DND-41 (cell line): ENCODE measurements at regions not wholly inside any gene's neighbourhood (a gene's known extent, or its start where the extent isn't known, plus 50 kb on each side); places are given as distances from the start of the nearest gene placed in this dataset.

Experiments
- CTCF ChIP-seq: IDR thresholded peaks from 2 replicates; pipeline ENCODE4 v1.5.1; 2012; ENCODE audit warnings: borderline replicate concordance, low read length, moderate library complexity, mild to moderate bottlenecking; ENCODE audit not compliant: poor library complexity, severe bottlenecking; ENCODE audit errors: extremely low read depth
- EZH2 ChIP-seq: IDR thresholded peaks from 3 replicates; pipeline ENCODE4 v1.6.1; 2012; ENCODE audit warnings: borderline replicate concordance, low read depth, mild to moderate bottlenecking, moderate library complexity, low read length, inconsistent platforms; ENCODE audit not compliant: severe bottlenecking

GRCh38 chr3:8445861-8446260 is 55.8 kb upstream of the LMCD1 start:
- TF ChIP-seq CTCF (no peak), EZH2 (no peak)
